Frontal cortex (tissue), 3 donors: ENCODE measurements at regions not wholly inside any gene's neighbourhood (a gene's known extent, or its start where the extent isn't known, plus 50 kb on each side); places are given as distances from the start of the nearest gene placed in this dataset.

Source experiments
- DNase-seq, 2 donors: peaks; one replicate each; pipeline ENCODE4 v3.0.0; 2012; ENCODE audit warnings: low spot score in 2 of 2
- FAIRE-seq: peaks from 2 replicates; lab custom pipeline; 2012; peaks lifted over from hg19 to GRCh38; lab: Jason Lieb, UNC
- donor health status: control.
- donor health status: control.
- donor health status: control.

- no peak for FAIRE-seq
- DNase-seq, result no peak
These were observed 55.2 kb upstream of the CXCR4 start for GRCh38 chr2:136173126-136173525.

GRCh38 chr2:136171223-136171622 is 53.3 kb upstream of the CXCR4 start:
- DNase-seq (no peak), FAIRE-seq (no peak)

GRCh38 chr2:136168720-136169119 is 50.8 kb upstream of the CXCR4 start:
- no peak for FAIRE-seq
- no peak for DNase-seq

DNA sequence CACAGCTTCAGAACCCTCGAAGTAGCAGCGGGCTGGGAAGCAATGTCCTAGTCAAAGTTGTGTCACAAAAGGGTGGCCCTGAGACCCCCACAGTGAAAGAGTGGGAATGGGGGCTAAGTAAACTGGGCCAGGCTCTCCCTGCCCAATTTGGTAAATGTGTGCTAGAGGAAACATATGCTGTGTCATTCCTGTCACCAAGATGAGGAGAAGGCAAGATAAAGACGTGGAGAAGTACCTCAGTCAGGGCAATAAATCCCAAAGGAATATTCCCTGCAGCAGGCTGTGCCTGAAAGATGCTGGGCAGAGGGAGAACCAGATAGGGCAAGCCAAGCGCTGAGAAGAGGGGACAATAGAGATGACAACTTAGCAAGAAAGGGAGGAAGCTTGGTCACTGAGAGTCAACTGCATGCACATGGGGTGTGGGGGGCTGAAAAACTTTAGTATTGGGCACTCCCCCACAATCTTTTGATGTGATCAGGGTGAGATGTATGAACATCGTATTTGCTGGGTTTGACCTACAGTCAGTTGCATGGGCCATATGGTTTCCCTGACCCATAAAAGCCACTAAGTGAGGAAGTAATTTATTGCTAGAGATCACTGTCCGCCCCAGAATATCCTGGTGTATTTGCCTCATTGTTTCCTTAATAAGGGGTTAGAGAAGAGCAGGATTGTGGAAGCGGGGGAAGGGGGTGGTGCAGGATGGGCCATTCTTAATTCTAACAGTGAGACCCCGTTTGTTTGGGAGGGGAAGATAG is 49.9 kb upstream of the CXCR4 start:
- no peak for FAIRE-seq
- no peak for DNase-seq
